ENCODE measurements at regions not wholly inside any gene's neighbourhood (a gene's known extent, or its start where the extent isn't known, plus 50 kb on each side); places are given as distances from the start of the nearest gene placed in this dataset.
"Not testable (repeated sequence)": the region's sequence is repeated elsewhere in the genome, so short reads cannot be mapped to it uniquely, and the experiment has no call there.

GRCh38 chr2:107742460-107743027, 84.1 kb upstream of the RGPD4 start:
- TF ChIP-seq CTCF (IDR thresholded peaks at IDR 0.05; ENCODE audit: insufficient read depth, low read length, poor library complexity, severe bottlenecking): no peak
- Histone ChIP-seq H3K27me3 (replicated peaks; ENCODE audit: control insufficient read depth, insufficient read depth, low read length) (no peaks in the 10 kb centered on the region), H3K4me3 (replicated peaks; ENCODE audit: low read depth, low read length) (no peak overlapping the region), H3K36me3 (ENCODE audit: control insufficient read depth, insufficient read depth, low read length) (no peaks in the 10 kb centered on the region)
- no peak for DNase-seq (ENCODE audit: extremely low read depth, insufficient read length)

- no peak for TF ChIP-seq CTCF (IDR thresholded peaks at IDR 0.05; ENCODE audit: insufficient read depth, low read length, poor library complexity, severe bottlenecking)
- H3K36me3 ChIP-seq (ENCODE audit: control insufficient read depth, insufficient read depth, low read length): no peaks in the 10 kb centered on the region
- H3K27me3 ChIP-seq (replicated peaks; ENCODE audit: control insufficient read depth, insufficient read depth, low read length): no peaks in the 10 kb centered on the region
- H3K4me3 ChIP-seq (replicated peaks; ENCODE audit: low read depth, low read length): no peak overlapping the region
- DNase-seq (ENCODE audit: extremely low read depth, insufficient read length): no peak
These were observed 83.4 kb upstream of the RGPD4 start for GRCh38 chr2:107743274-107743673.

- TF ChIP-seq CTCF (IDR thresholded peaks at IDR 0.05; ENCODE audit: insufficient read depth, low read length, poor library complexity, severe bottlenecking): no peak
- no peak for DNase-seq (ENCODE audit: extremely low read depth, insufficient read length)
- H3K27me3 ChIP-seq (replicated peaks; ENCODE audit: control insufficient read depth, insufficient read depth, low read length): no peaks in the 10 kb centered on the region
- H3K4me3 ChIP-seq (replicated peaks; ENCODE audit: low read depth, low read length): no peak overlapping the region
- H3K36me3 ChIP-seq (ENCODE audit: control insufficient read depth, insufficient read depth, low read length): no peaks in the 10 kb centered on the region
These were observed 81.6 kb upstream of the RGPD4 start for GRCh38 chr2:107745100-107745499.

- H3K27me3 ChIP-seq (replicated peaks; ENCODE audit: control insufficient read depth, insufficient read depth, low read length); H3K4me3 ChIP-seq (replicated peaks; ENCODE audit: low read depth, low read length); DNase-seq (ENCODE audit: extremely low read depth, insufficient read length); H3K36me3 ChIP-seq (ENCODE audit: control insufficient read depth, insufficient read depth, low read length): not testable (repeated sequence)
These were observed 80.0 kb upstream of the RGPD4 start for GRCh38 chr2:107746552-107747198.

GRCh38 chr2:107747199-107747963, 79.3 kb upstream of the RGPD4 start:
- H3K27me3 ChIP-seq (replicated peaks; ENCODE audit: control insufficient read depth, insufficient read depth, low read length); H3K36me3 ChIP-seq (ENCODE audit: control insufficient read depth, insufficient read depth, low read length); DNase-seq (ENCODE audit: extremely low read depth, insufficient read length); H3K4me3 ChIP-seq (replicated peaks; ENCODE audit: low read depth, low read length): not testable (repeated sequence)

GRCh38 chr2:107747964-107748583, 78.6 kb upstream of the RGPD4 start:
- Histone ChIP-seq H3K36me3 (ENCODE audit: control insufficient read depth, insufficient read depth, low read length) (no peaks in the 10 kb centered on the region), H3K4me3 (replicated peaks; ENCODE audit: low read depth, low read length) (no peak overlapping the region), H3K27me3 (replicated peaks; ENCODE audit: control insufficient read depth, insufficient read depth, low read length) (no peaks in the 10 kb centered on the region)
- no peak for TF ChIP-seq CTCF (IDR thresholded peaks at IDR 0.05; ENCODE audit: insufficient read depth, low read length, poor library complexity, severe bottlenecking)
- no peak for DNase-seq (ENCODE audit: extremely low read depth, insufficient read length)

Measured in GM06990 (cell line).